WERI-Rb-1 (cell line): ENCODE measurements at regions not wholly inside any gene's neighbourhood (a gene's known extent, or its start where the extent isn't known, plus 50 kb on each side); places are given as distances from the start of the nearest gene placed in this dataset.

Experiments
- DNase-seq: peaks from one replicate; pipeline ENCODE4 v3.0.0-alpha.2; 2020
- H3K27ac ChIP-seq: fragments of 250-450 bp; sonication (Bioruptor Pico); 2 replicates; pipeline ENCODE4 v1.5.1; 2020; ENCODE audit warnings: mild to moderate bottlenecking, moderate library complexity
- H3K27me3 ChIP-seq: fragments of 250-450 bp; sonication (Bioruptor Pico); 2 replicates; pipeline ENCODE4 v1.5.1; 2021; ENCODE audit warnings: mild to moderate bottlenecking, low read depth, moderate library complexity; ENCODE audit not compliant: insufficient read depth, severe bottlenecking
- H3K36me3 ChIP-seq: fragments of 250-450 bp; sonication (Bioruptor Pico); 2 replicates; pipeline ENCODE4 v1.5.1; 2020; ENCODE audit warnings: mild to moderate bottlenecking, moderate library complexity
- H3K4me3 ChIP-seq: 2 replicates; pipeline ENCODE4 v1.5.1; 2011; ENCODE audit warnings: low read depth, mild to moderate bottlenecking, control low read depth, low read length
- H3K9me3 ChIP-seq: fragments of 250-450 bp; sonication (Bioruptor Pico); 2 replicates; pipeline ENCODE4 v1.5.1; 2021; ENCODE audit warnings: mild to moderate bottlenecking, moderate library complexity; ENCODE audit not compliant: severe bottlenecking
- TF ChIP-seq, protein P1 (sequence below): IDR thresholded peaks from 2 replicates; pipeline ENCODE4 v1.5.1; 2011; ENCODE audit warnings: low read depth, mild to moderate bottlenecking, control low read depth, inconsistent platforms, low read length

DNA sequence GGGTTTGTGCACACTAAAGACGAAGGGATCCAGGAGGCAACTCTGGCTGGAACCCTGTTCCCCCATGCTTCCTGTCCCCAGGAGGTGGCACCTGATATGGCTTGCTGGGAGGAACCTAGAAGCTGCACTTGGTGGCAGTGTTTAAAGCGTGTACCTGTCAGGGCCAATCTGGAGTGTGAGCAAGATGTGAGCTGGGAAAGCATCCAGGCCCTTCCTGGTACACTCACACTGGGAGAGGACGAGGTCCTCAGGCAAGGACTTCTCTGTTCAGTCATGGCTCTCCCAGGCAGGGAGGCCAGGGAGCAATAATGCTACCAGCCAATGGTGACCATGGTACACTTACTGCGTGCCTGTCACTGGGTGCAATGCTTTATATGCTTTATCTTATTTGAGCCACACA, 130.7 kb upstream of the NECTIN1 start:
- Histone ChIP-seq H3K9me3 (no peaks in the 10 kb centered on the region), H3K27ac (no peak overlapping the region), H3K4me3 (no peak overlapping the region), H3K27me3 (no peaks in the 10 kb centered on the region), H3K36me3 (no peaks in the 10 kb centered on the region)
- TF ChIP-seq, protein P1, sequence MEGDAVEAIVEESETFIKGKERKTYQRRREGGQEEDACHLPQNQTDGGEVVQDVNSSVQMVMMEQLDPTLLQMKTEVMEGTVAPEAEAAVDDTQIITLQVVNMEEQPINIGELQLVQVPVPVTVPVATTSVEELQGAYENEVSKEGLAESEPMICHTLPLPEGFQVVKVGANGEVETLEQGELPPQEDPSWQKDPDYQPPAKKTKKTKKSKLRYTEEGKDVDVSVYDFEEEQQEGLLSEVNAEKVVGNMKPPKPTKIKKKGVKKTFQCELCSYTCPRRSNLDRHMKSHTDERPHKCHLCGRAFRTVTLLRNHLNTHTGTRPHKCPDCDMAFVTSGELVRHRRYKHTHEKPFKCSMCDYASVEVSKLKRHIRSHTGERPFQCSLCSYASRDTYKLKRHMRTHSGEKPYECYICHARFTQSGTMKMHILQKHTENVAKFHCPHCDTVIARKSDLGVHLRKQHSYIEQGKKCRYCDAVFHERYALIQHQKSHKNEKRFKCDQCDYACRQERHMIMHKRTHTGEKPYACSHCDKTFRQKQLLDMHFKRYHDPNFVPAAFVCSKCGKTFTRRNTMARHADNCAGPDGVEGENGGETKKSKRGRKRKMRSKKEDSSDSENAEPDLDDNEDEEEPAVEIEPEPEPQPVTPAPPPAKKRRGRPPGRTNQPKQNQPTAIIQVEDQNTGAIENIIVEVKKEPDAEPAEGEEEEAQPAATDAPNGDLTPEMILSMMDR: no peak
- no peak for DNase-seq

DNA sequence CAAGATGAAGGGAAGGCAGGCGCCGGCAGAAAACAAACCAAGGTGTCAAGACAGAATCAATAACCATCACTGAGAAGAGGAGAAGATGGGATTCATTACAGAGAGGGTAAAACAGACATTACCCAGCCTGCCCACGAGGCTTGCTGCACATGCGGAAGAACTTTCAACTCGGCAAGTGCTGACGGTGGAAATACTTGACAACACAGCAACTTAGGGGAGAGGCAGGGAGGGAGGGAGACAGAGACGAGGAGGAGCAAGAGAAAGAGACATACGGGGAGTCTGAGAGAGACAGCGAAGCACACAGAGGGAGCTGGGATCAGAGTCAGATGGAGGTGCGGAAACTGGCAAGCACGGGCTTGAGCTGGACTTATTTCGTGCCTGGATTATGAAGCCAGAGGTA, 129.3 kb upstream of the NECTIN1 start:
- TF ChIP-seq, protein P1: no peak
- no peak for DNase-seq
- Histone ChIP-seq H3K9me3 (no peaks in the 10 kb centered on the region), H3K4me3 (no peak overlapping the region), H3K36me3 (no peaks in the 10 kb centered on the region), H3K27me3 (no peaks in the 10 kb centered on the region), H3K27ac (no peak overlapping the region)

DNA sequence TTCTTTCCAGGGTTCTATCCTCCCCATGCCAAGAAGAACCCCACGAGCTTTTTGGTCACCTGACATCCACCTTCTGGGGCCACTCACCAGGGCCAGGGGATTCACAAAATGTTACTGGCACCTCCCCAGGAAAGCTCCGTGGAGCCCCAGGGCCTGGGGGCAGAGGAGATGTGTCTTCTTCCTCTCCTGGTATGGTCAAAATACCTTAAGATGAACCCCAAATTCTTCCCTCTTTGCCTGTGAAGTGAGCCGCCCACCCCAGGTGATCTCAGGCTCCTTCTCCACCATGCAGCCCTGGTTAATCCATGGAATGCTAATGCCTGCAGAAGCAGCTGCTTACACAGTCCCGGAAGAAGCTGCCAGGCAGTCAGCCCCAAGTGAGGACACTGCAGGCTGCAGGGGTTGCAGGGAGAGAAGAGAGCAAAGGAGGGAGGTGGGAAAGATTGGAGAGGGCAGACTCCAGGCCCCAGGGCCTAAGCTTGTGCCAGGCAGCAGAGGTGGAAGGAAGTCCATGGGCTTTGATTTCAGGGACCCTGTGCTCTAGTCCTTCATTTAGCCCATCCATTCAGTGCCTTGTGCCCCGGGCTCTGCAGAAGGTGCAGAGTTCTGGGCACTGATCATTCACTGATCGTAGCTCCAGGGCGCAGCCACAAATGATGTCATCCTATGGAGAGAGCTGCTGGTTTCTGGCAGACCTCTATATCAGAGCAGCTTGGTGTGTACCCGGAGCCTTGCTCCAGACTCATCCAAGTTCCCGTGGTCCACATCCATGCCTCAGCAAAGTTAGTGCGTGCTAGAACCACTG, 127.9 kb upstream of the NECTIN1 start:
- no peak for DNase-seq
- H3K36me3 ChIP-seq: no peaks in the 10 kb centered on the region
- H3K4me3 ChIP-seq: no peak overlapping the region
- no peaks in the 10 kb centered on the region for H3K9me3 ChIP-seq
- TF ChIP-seq, protein P1: no peak
- no peak overlapping the region for H3K27ac ChIP-seq
- H3K27me3 ChIP-seq: no peaks in the 10 kb centered on the region

DNA sequence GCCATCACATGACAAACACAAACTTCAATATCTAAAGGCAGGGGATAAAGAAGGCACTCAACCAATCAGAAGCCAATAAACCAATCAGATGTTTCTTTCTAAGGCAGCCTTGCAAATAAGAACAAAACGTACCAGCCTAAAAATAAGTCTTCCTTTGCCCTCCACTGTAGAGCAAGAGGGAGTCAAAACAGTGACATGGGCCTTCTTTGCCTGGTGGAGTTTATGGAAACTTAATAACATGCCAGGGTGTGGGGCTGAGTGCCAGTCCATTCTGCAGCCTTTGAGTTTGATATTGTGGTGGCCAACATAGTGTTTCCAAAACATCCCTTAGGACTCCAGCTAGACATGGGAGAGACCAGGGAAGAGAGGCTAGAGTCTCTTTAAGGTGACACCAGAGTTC, 126.1 kb upstream of the NECTIN1 start:
- H3K4me3 ChIP-seq: no peak overlapping the region

DNA sequence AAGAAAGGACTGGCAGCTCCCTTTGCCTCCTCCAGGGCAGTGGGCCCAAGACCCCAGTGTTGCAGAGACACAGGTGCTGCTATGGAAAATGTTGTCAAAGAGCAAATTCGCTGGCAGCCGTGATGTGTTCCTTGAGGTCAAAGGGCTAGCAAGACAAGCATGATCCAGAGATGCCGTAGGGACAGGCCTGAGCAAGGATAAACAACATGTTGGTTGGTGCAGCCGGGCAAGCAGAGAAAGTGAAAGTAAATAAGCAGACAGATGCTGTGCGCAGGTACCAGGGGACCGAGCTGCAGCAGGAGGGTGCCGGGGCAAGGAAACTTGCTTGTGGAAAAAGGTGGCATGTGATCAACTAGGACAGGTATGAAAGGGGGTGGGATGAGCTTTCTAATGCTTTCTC, 125.5 kb upstream of the NECTIN1 start:
- no peak for DNase-seq
- no peak overlapping the region for H3K27ac ChIP-seq
- H3K27me3 ChIP-seq: no peaks in the 10 kb centered on the region
- no peak overlapping the region for H3K4me3 ChIP-seq
- no peaks in the 10 kb centered on the region for H3K9me3 ChIP-seq
- TF ChIP-seq, protein P1: no peak
- H3K36me3 ChIP-seq: no peaks in the 10 kb centered on the region

More for the DNA sequence above, 126.1 kb upstream of the NECTIN1 start:
- Histone ChIP-seq H3K27me3 (no peaks in the 10 kb centered on the region), H3K9me3 (no peaks in the 10 kb centered on the region), H3K27ac (no peak overlapping the region), H3K36me3 (no peaks in the 10 kb centered on the region)
- TF ChIP-seq, protein P1: no peak
- no peak for DNase-seq
